ENCODE measurements at regions not wholly inside any gene's neighbourhood (a gene's known extent, or its start where the extent isn't known, plus 50 kb on each side); places are given as distances from the start of the nearest gene placed in this dataset.

- Histone ChIP-seq H3K4me3 (ENCODE audit: low read depth, low read length) (no peak overlapping the region), H3K27ac (ENCODE audit: low read depth, low read length) (no peak overlapping the region), H3K9me3 (ENCODE audit: control insufficient read depth, insufficient read depth, low read length) (peaks cover 73% of the 10 kb centered on the region), H3K27me3 (ENCODE audit: control insufficient read depth, insufficient read depth, low read length) (no peaks in the 10 kb centered on the region)
- CTCF ChIA-PET: no interaction called here
- DNase-seq (ENCODE audit: low read depth, low spot score): no peak
- TF ChIP-seq CTCF (IDR thresholded peaks at IDR 0.05; ENCODE audit: low read depth, low read length): no peak
- POLR2A ChIA-PET: no interaction called here
Observed at GRCh38 chr11:70853068-70853769, 399.2 kb downstream of the SHANK2 start.

- POLR2A ChIA-PET: no interaction called here
- CTCF ChIA-PET: no interaction called here
- no peak for TF ChIP-seq CTCF (IDR thresholded peaks at IDR 0.05; ENCODE audit: low read depth, low read length)
- H3K9me3 ChIP-seq (ENCODE audit: control insufficient read depth, insufficient read depth, low read length): peaks cover 69% of the 10 kb centered on the region
- no peaks in the 10 kb centered on the region for H3K27me3 ChIP-seq (ENCODE audit: control insufficient read depth, insufficient read depth, low read length)
- DNase-seq (ENCODE audit: low read depth, low spot score): no peak
- H3K4me3 ChIP-seq (ENCODE audit: low read depth, low read length): no peak overlapping the region
- H3K27ac ChIP-seq (ENCODE audit: low read depth, low read length): no peak overlapping the region
Observed at GRCh38 chr11:70853770-70854108, 398.6 kb downstream of the SHANK2 start.

- POLR2A ChIA-PET: no interaction called here
- TF ChIP-seq CTCF (IDR thresholded peaks at IDR 0.05; ENCODE audit: low read depth, low read length): no peak
- Histone ChIP-seq H3K27me3 (ENCODE audit: control insufficient read depth, insufficient read depth, low read length) (no peaks in the 10 kb centered on the region), H3K9me3 (ENCODE audit: control insufficient read depth, insufficient read depth, low read length) (peaks cover 65% of the 10 kb centered on the region), H3K27ac (ENCODE audit: low read depth, low read length) (no peak overlapping the region), H3K4me3 (ENCODE audit: low read depth, low read length) (no peak overlapping the region)
- DNase-seq (ENCODE audit: low read depth, low spot score): no peak
- CTCF ChIA-PET: no interaction called here
Observed at GRCh38 chr11:70854201-70854600, 398.2 kb downstream of the SHANK2 start.

GRCh38 chr11:70854901-70855556 is 397.3 kb downstream of the SHANK2 start:
- ChIA-PET CTCF (no interaction called here), POLR2A (no interaction called here)
- Histone ChIP-seq H3K27me3 (ENCODE audit: control insufficient read depth, insufficient read depth, low read length) (no peaks in the 10 kb centered on the region), H3K4me3 (ENCODE audit: low read depth, low read length) (no peak overlapping the region), H3K9me3 (ENCODE audit: control insufficient read depth, insufficient read depth, low read length) (peaks cover 71% of the 10 kb centered on the region), H3K27ac (ENCODE audit: low read depth, low read length) (no peak overlapping the region)
- TF ChIP-seq CTCF (IDR thresholded peaks at IDR 0.05; ENCODE audit: low read depth, low read length): no peak
- no peak for DNase-seq (ENCODE audit: low read depth, low spot score)

- DNase-seq (ENCODE audit: low read depth, low spot score): no peak
- ChIA-PET CTCF (no interaction called here), POLR2A (no interaction called here)
- Histone ChIP-seq H3K27me3 (ENCODE audit: control insufficient read depth, insufficient read depth, low read length) (no peaks in the 10 kb centered on the region), H3K9me3 (ENCODE audit: control insufficient read depth, insufficient read depth, low read length) (peaks cover 67% of the 10 kb centered on the region), H3K4me3 (ENCODE audit: low read depth, low read length) (no peak overlapping the region), H3K27ac (ENCODE audit: low read depth, low read length) (no peak overlapping the region)
- TF ChIP-seq CTCF (IDR thresholded peaks at IDR 0.05; ENCODE audit: low read depth, low read length): no peak
Observed at GRCh38 chr11:70857894-70858293, 394.5 kb downstream of the SHANK2 start.

Measured in AG04450 (cell line).